ENCODE measurements at regions not wholly inside any gene's neighbourhood (a gene's known extent, or its start where the extent isn't known, plus 50 kb on each side); places are given as distances from the start of the nearest gene placed in this dataset.

DNA sequence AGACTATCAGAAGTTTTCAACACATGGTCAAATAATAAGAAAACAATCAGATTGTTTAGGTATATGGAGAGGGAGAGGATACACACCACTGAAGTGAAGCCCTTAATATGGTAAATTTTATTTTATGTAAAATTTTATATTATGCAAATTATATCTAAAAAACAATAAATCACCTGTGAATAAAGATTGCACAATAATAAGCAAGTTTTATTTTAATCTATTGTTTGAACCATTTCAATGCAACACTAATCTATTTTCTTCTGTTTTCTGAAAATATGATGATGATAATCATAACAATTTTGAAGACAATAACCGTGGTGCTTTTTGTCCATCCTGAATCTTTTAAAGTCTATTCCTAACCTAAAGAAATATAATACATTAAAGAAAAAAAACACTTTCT, 1473.5 kb upstream of the TENM4 start:
- H4K8ac ChIP-seq (ENCODE audit: extremely low read depth, insufficient read depth, low read length) = no peak overlapping the region
- no peak overlapping the region for H2BK20ac ChIP-seq (ENCODE audit: low read length)
- POLR2A ChIA-PET (ENCODE audit: partially characterized antibody) = no interaction called here
- H3K79me1 ChIP-seq (ENCODE audit: low read depth, low read length) = no peaks in the 10 kb centered on the region
- no peak overlapping the region for H3K4me3 ChIP-seq (ENCODE audit: extremely low read depth in 1 of 4, insufficient read depth in 2 of 4, low read depth in 3 of 4, low read length in 4 of 4)
- no peak overlapping the region for H4K5ac ChIP-seq (ENCODE audit: insufficient read length, low read depth, low read length)
- no peak overlapping the region for H2AK5ac ChIP-seq (ENCODE audit: low read depth, low read length)
- H3K4me1 ChIP-seq (replicated peaks in 1 of 4; ENCODE audit: control insufficient read depth in 3 of 4, insufficient read depth in 4 of 4, low read length in 3 of 4) = no peaks in the 10 kb centered on the region
- no peak overlapping the region for H4K91ac ChIP-seq (replicated peaks; ENCODE audit: insufficient read length, low read length)
- H2AFZ ChIP-seq (ENCODE audit: low read length) = no peak overlapping the region
- WGBS, 2 experiments (ENCODE audit: extremely low coverage in 1 of 2, insufficient coverage in 1 of 2, insufficient read length in 1 of 2, insufficient replicate concordance in 2 of 2, low coverage in 1 of 2, low lambda C conversion rate in 2 of 2, missing lambda C conversion rate in 1 of 2) = 96% methylated on average over 1 of the region's 1 CpG; no CpG with 5 or more reads in 1 of the 2 experiments
- no peaks in the 10 kb centered on the region for H3K79me2 ChIP-seq (ENCODE audit: control insufficient read depth in 1 of 2, insufficient read depth in 2 of 2, low read length in 2 of 2)
- H3K18ac ChIP-seq (ENCODE audit: extremely low read depth, low read length) = no peak overlapping the region
- no peak overlapping the region for H2BK12ac ChIP-seq (ENCODE audit: low read depth, low read length)
- H3K36me3 ChIP-seq (ENCODE audit: control insufficient read depth in 2 of 4, insufficient read depth in 4 of 4, low read length in 3 of 4) = no peaks in the 10 kb centered on the region
- no peaks in the 10 kb centered on the region for H3K27me3 ChIP-seq (replicated peaks in 1 of 4; ENCODE audit: control insufficient read depth in 3 of 4, extremely low read depth in 1 of 4, insufficient read depth in 3 of 4, low read length in 3 of 4)
- no peak overlapping the region for H3K4ac ChIP-seq (replicated peaks; ENCODE audit: insufficient read length, low read depth, low read length)
- FAIRE-seq (no peak), DNase-seq (ENCODE audit: low read depth in 1 of 2, low spot score in 2 of 2) (no peak)
- H4K20me1 ChIP-seq (replicated peaks in 1 of 2; ENCODE audit: control insufficient read depth in 1 of 2, insufficient read depth in 2 of 2, low read length in 2 of 2) = no peaks in the 10 kb centered on the region
- no peak overlapping the region for H3K9ac ChIP-seq (replicated peaks in 1 of 4; ENCODE audit: extremely low read depth in 1 of 4, low read depth in 3 of 4, low read length in 3 of 4)
- no peaks in the 10 kb centered on the region; the same call in 1 of the 2 replicates for H3K23me2 ChIP-seq (ENCODE audit: low read depth, low read length)
- no peak overlapping the region for H3K56ac ChIP-seq (replicated peaks; ENCODE audit: insufficient read length, low read depth, low read length)
- no peak overlapping the region for H3K27ac ChIP-seq (ENCODE audit: low read depth, low read length)
- CTCF ChIA-PET (ENCODE audit: partially characterized antibody) = no interaction called here
- H2BK120ac ChIP-seq (replicated peaks; ENCODE audit: low read depth, low read length) = no peak overlapping the region
- no peak overlapping the region for H2BK15ac ChIP-seq (ENCODE audit: low read length)
- H2BK5ac ChIP-seq (ENCODE audit: low read depth, low read length) = no peak overlapping the region
- H3K4me2 ChIP-seq (ENCODE audit: insufficient read depth in 1 of 2, low read depth in 2 of 2, low read length in 2 of 2) = no peak overlapping the region
- no peaks in the 10 kb centered on the region for H3K9me3 ChIP-seq (ENCODE audit: insufficient read depth in 2 of 2, low read depth in 1 of 2, low read length in 1 of 2)
- no peak overlapping the region for H3K23ac ChIP-seq (ENCODE audit: insufficient read length)
- no peak overlapping the region for H3K14ac ChIP-seq (ENCODE audit: insufficient read length)
- TF ChIP-seq KDM4A (IDR thresholded peaks at IDR 0.05; ENCODE audit: low read depth, low read length, severe bottlenecking) (no peak), TBP (IDR thresholded peaks at IDR 0.05; ENCODE audit: low read depth, low read length) (no peak), HDAC6 (IDR thresholded peaks at IDR 0.05; ENCODE audit: low read depth, low read length) (no peak), NRF1 (IDR thresholded peaks at IDR 0.05; ENCODE audit: low read depth, low read length) (no peak), YY1 (IDR thresholded peaks at IDR 0.05; ENCODE audit: low read depth, low read length) (no peak), SP4 (IDR thresholded peaks at IDR 0.05; ENCODE audit: low read length) (no peak), EP300 (IDR thresholded peaks at IDR 0.05; ENCODE audit: borderline replicate concordance in 1 of 2, low read depth in 2 of 2, low read length in 2 of 2) (no peak), KDM5A (IDR thresholded peaks at IDR 0.05; ENCODE audit: low read length) (no peak), ASH2L (IDR thresholded peaks at IDR 0.05; ENCODE audit: low read length) (no peak), POLR2A (IDR thresholded peaks at IDR 0.05; ENCODE audit: control extremely low read depth in 1 of 2, low read depth in 2 of 2, low read length in 2 of 2) (no peak)
- TF ChIP-seq, protein P1, sequence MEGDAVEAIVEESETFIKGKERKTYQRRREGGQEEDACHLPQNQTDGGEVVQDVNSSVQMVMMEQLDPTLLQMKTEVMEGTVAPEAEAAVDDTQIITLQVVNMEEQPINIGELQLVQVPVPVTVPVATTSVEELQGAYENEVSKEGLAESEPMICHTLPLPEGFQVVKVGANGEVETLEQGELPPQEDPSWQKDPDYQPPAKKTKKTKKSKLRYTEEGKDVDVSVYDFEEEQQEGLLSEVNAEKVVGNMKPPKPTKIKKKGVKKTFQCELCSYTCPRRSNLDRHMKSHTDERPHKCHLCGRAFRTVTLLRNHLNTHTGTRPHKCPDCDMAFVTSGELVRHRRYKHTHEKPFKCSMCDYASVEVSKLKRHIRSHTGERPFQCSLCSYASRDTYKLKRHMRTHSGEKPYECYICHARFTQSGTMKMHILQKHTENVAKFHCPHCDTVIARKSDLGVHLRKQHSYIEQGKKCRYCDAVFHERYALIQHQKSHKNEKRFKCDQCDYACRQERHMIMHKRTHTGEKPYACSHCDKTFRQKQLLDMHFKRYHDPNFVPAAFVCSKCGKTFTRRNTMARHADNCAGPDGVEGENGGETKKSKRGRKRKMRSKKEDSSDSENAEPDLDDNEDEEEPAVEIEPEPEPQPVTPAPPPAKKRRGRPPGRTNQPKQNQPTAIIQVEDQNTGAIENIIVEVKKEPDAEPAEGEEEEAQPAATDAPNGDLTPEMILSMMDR (IDR thresholded peaks at IDR 0.05; ENCODE audit: control extremely low read depth in 1 of 3, insufficient read depth in 1 of 3, low read depth in 1 of 3, low read length in 3 of 3) = no peak
- TF ChIP-seq, protein P2, sequence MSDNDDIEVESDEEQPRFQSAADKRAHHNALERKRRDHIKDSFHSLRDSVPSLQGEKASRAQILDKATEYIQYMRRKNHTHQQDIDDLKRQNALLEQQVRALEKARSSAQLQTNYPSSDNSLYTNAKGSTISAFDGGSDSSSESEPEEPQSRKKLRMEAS (IDR thresholded peaks at IDR 0.05) = no peak

Measured in H1 (cell line).